Endodermal cell (in vitro differentiated cells): ENCODE measurements at regions not wholly inside any gene's neighbourhood (a gene's known extent, or its start where the extent isn't known, plus 50 kb on each side); places are given as distances from the start of the nearest gene placed in this dataset.

Source experiments
- DNase-seq: peaks from one replicate; pipeline ENCODE4 v3.0.0-alpha.2; 2017
- H3K27ac ChIP-seq: 2 replicates; pipeline ENCODE4 v1.5.1; 2013; ENCODE audit warnings: mild to moderate bottlenecking, low read depth, low read length, moderate library complexity
- H3K27me3 ChIP-seq: 2 replicates; pipeline ENCODE4 v1.6.1; 2013; ENCODE audit warnings: mild to moderate bottlenecking, low read length, moderate library complexity; ENCODE audit not compliant: insufficient read depth, control insufficient read depth, poor library complexity, severe bottlenecking
- H3K36me3 ChIP-seq: 2 replicates; pipeline ENCODE4 v1.7.0; 2013; ENCODE audit warnings: mild to moderate bottlenecking, low read length, moderate library complexity; ENCODE audit not compliant: control insufficient read depth, insufficient read depth
- H3K4me1 ChIP-seq: one replicate; pipeline ENCODE4 v1.7.0; 2013; ENCODE audit warnings: low read length; ENCODE audit not compliant: control insufficient read depth, insufficient read depth
- H3K4me3 ChIP-seq: 2 replicates; pipeline ENCODE4 v1.5.1; 2013; ENCODE audit warnings: mild to moderate bottlenecking, low read length, moderate library complexity
- H3K9ac ChIP-seq: 2 replicates; pipeline ENCODE4 v1.6.1; 2013; ENCODE audit warnings: mild to moderate bottlenecking, low read length, moderate library complexity; ENCODE audit not compliant: poor library complexity, severe bottlenecking; ENCODE audit errors: extremely low read depth
- H3K9me3 ChIP-seq: 2 replicates; pipeline ENCODE4 v1.6.1; 2013; ENCODE audit warnings: mild to moderate bottlenecking, low read length, moderate library complexity; ENCODE audit not compliant: control insufficient read depth
- H3K27ac Mint-ChIP-seq: 2 replicates; pipeline ENCODE4 v1.8.0; 2020; ENCODE audit warnings: mixed read lengths
- H3K27me3 Mint-ChIP-seq: 2 replicates; pipeline ENCODE4 v1.8.0; 2021; ENCODE audit warnings: mild to moderate bottlenecking, mixed read lengths; ENCODE audit not compliant: insufficient read depth
- H3K36me3 Mint-ChIP-seq: 2 replicates; pipeline ENCODE4 v1.8.0; 2020; ENCODE audit warnings: low read depth, mixed read lengths
- H3K4me1 Mint-ChIP-seq: 2 replicates; pipeline ENCODE4 v1.8.0; 2020; ENCODE audit warnings: mixed read lengths
- H3K4me3 Mint-ChIP-seq: 2 replicates; pipeline ENCODE4 v1.8.0; 2020; ENCODE audit warnings: mild to moderate bottlenecking, moderate library complexity, mixed read lengths
- H3K9me3 Mint-ChIP-seq: 2 replicates; pipeline ENCODE4 v1.8.0; 2020; ENCODE audit warnings: mild to moderate bottlenecking, mixed read lengths
- WGBS, 2 experiments: methylation state at CpG; one replicate each; pipeline versions ENCODE4 v1.1.5 to v1.1.7; 2013; ENCODE audit warnings: missing lambda C conversion rate in 2 of 2, mixed read lengths in 1 of 2; ENCODE audit not compliant: insufficient coverage in 1 of 2, insufficient read length in 1 of 2; 5-methylcytosine and 5-hydroxymethylcytosine counted together
- TF ChIP-seq, protein P1 (sequence below): fragments of 200-600 bp; sonication (generic); conservative IDR thresholded peaks from 2 replicates; pipeline ENCODE4 v1.5.0; 2021; ENCODE audit warnings: antibody characterized with exemption, mild to moderate bottlenecking

DNA sequence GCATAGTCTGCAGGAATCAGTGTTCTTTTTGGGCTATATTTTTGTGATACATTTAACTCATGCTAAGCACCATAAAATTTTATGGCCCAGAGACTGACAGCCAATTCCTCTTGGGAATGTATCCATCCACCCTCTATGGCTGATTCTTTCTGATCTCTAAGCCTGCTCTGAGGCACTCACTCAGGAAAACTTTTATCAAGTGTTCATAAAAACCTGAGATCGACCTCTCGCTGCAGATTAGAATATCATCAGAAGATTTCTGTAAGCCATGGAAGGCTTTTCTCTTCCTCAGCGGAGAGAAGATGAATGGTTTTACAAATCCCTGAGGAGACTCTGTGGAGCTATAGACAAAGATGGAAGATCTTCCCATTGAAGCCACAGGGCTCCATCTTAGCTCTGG, 489.8 kb upstream of the GHITM start:
- Mint-ChIP-seq H3K9me3 (peaks cover 3% of the 10 kb centered on the region), H3K27ac (no peak overlapping the region), H3K4me3 (no peak overlapping the region), H3K4me1 (peaks cover 29% of the 10 kb centered on the region), H3K27me3 (no peaks in the 10 kb centered on the region), H3K36me3 (no peaks in the 10 kb centered on the region)
- Histone ChIP-seq H3K9ac (no peak overlapping the region), H3K9me3 (no peaks in the 10 kb centered on the region), H3K27ac (no peak overlapping the region), H3K4me1 (peaks cover 14% of the 10 kb centered on the region), H3K27me3 (no peaks in the 10 kb centered on the region), H3K36me3 (no peaks in the 10 kb centered on the region), H3K4me3 (no peak overlapping the region)
- TF ChIP-seq, protein P1, sequence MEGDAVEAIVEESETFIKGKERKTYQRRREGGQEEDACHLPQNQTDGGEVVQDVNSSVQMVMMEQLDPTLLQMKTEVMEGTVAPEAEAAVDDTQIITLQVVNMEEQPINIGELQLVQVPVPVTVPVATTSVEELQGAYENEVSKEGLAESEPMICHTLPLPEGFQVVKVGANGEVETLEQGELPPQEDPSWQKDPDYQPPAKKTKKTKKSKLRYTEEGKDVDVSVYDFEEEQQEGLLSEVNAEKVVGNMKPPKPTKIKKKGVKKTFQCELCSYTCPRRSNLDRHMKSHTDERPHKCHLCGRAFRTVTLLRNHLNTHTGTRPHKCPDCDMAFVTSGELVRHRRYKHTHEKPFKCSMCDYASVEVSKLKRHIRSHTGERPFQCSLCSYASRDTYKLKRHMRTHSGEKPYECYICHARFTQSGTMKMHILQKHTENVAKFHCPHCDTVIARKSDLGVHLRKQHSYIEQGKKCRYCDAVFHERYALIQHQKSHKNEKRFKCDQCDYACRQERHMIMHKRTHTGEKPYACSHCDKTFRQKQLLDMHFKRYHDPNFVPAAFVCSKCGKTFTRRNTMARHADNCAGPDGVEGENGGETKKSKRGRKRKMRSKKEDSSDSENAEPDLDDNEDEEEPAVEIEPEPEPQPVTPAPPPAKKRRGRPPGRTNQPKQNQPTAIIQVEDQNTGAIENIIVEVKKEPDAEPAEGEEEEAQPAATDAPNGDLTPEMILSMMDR = no peak
- no peak for DNase-seq
- whole genome bisulfite sequencing, 2 experiments = 91 to 96% methylated on average over 3 of the region's 3 CpGs

DNA sequence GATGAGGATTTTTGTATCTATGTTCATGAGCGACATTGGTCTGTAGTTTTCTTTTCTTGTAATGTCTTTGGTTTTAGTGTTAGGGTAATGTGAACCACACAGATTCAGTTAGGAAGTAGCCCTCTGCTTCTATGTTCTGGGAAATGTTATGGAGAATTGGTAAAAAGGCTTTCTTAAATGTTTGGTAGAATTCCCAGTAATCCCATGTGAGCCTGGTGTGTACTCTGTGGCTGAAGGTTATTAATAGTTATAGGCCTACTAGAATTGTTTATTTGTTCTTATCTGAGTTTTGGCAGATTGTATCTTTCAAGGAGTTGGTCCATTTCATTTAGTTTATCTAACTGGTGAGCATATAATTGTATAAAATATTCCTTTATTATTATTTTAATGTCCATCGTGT, 484.6 kb upstream of the GHITM start:
- Histone ChIP-seq H3K27ac (no peak overlapping the region), H3K36me3 (no peaks in the 10 kb centered on the region), H3K9me3 (no peaks in the 10 kb centered on the region), H3K27me3 (no peaks in the 10 kb centered on the region), H3K9ac (no peak overlapping the region), H3K4me3 (no peak overlapping the region), H3K4me1 (no peaks in the 10 kb centered on the region)
- Mint-ChIP-seq H3K4me1 (peaks cover 5% of the 10 kb centered on the region), H3K36me3 (no peaks in the 10 kb centered on the region), H3K9me3 (peaks cover 8% of the 10 kb centered on the region), H3K27ac (no peak overlapping the region), H3K4me3 (no peak overlapping the region), H3K27me3 (no peaks in the 10 kb centered on the region)
- DNase-seq = no peak
- 94 to 100% methylated on average over 1 of the region's 2 CpGs for WGBS, 2 experiments
- TF ChIP-seq, protein P1 = no peak

DNA sequence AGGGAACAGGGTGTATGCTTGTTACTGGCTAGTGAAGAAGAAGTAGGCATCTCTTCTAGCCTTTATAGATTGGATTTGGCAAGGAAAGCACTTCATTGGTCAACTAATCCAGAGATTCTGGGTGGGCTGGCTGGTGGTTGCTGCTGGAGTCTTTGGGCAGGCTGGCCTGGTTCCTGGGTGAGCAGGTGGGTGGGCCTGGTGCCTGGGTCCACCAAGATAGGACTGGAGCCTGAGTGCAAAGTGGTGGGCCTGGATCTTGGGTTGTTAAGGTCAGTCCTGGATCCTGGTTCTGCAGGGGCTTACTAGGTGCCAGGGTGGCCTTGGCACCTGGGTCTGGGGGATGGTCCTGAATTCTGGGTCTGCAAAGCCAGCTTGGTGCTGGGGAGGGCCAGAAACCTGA, 482.4 kb upstream of the GHITM start:
- TF ChIP-seq, protein P1 = no peak
- Histone ChIP-seq H3K4me1 (peaks cover 4% of the 10 kb centered on the region), H3K9me3 (no peaks in the 10 kb centered on the region), H3K27ac (no peak overlapping the region), H3K9ac (no peak overlapping the region), H3K27me3 (no peaks in the 10 kb centered on the region), H3K4me3 (no peak overlapping the region), H3K36me3 (no peaks in the 10 kb centered on the region)
- Mint-ChIP-seq H3K4me1 (peaks cover 12% of the 10 kb centered on the region), H3K36me3 (no peaks in the 10 kb centered on the region), H3K4me3 (no peak overlapping the region), H3K27me3 (no peaks in the 10 kb centered on the region), H3K27ac (no peak overlapping the region), H3K9me3 (peaks cover 8% of the 10 kb centered on the region)
- no peak for DNase-seq
